Skeletal muscle satellite cell (primary cell): ENCODE measurements at regions not wholly inside any gene's neighbourhood (a gene's known extent, or its start where the extent isn't known, plus 50 kb on each side); places are given as distances from the start of the nearest gene placed in this dataset.

Experiments used
- H3K27me3 ChIP-seq: 2 replicates; pipeline ENCODE4 v1.7.0; 2013; ENCODE audit warnings: low read length; ENCODE audit not compliant: control insufficient read depth, insufficient read depth
- H3K36me3 ChIP-seq: 2 replicates; pipeline ENCODE4 v1.7.0; 2013; ENCODE audit warnings: mild to moderate bottlenecking, control low read depth, low read length; ENCODE audit not compliant: insufficient read depth
- H3K4me1 ChIP-seq: 2 replicates; pipeline ENCODE4 v1.7.0; 2013; ENCODE audit warnings: low read length; ENCODE audit not compliant: control insufficient read depth, insufficient read depth
- H3K4me2 ChIP-seq: 2 replicates; pipeline ENCODE4 v1.7.0; 2013; ENCODE audit warnings: mild to moderate bottlenecking, low read length
- H3K4me3 ChIP-seq: 2 replicates; pipeline ENCODE4 v1.7.0; 2013; ENCODE audit warnings: low read length
- H3K9ac ChIP-seq: 2 replicates; pipeline ENCODE4 v1.7.0; 2013; ENCODE audit warnings: mild to moderate bottlenecking, low read depth, low read length, moderate library complexity
- H3K9me3 ChIP-seq: replicated peaks from 2 replicates; pipeline ENCODE4 v1.7.0; 2013; ENCODE audit warnings: mild to moderate bottlenecking, control low read depth, low read length

DNA sequence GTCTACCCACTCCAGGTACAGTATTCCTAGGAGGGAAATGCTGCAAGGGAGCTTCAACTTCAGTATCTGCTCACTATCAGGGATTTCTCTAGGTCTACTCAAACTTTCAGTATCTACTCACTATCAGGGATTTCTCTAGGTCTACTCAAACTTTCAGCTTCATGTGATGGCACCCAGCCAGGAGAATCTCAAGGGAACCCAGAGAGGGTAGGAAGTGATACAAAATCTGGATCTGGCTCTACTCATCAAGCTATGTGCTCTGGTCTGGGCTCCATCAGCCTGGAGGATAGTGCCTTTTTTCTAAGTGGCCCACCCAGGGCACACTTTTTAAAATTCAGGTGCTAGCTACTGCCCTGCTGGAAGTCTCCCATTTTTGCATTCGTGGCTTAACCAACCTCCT is 52.3 kb upstream of the FNDC3A start:
- H3K27me3 ChIP-seq, result no peaks in the 10 kb centered on the region
- no peak overlapping the region for H3K9ac ChIP-seq
- no peak overlapping the region for H3K4me3 ChIP-seq
- no peaks in the 10 kb centered on the region for H3K4me1 ChIP-seq
- no peak overlapping the region for H3K4me2 ChIP-seq
- no peaks in the 10 kb centered on the region for H3K9me3 ChIP-seq
- no peaks in the 10 kb centered on the region for H3K36me3 ChIP-seq

DNA sequence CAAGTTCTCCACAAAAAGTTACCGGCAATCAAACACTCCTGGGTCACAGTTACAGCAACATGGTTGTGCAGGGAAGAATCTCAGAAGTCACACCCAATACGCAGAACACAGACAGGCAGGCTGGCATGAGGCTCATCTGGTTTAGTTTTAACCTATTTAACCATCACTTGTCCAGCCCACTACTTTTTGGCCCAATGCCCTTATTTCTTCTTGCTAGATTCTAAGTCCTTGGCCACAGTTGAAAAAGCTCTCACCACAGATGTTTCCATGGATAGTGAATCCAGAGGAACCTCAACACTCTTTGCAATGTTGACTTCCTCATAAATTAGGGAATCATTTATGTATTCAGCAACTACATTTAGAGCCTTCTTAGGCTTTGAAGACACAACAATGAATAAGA is 50.7 kb upstream of the FNDC3A start:
- Histone ChIP-seq H3K4me1 (no peaks in the 10 kb centered on the region), H3K4me3 (no peak overlapping the region), H3K27me3 (no peaks in the 10 kb centered on the region), H3K36me3 (no peaks in the 10 kb centered on the region), H3K9ac (no peak overlapping the region), H3K9me3 (no peaks in the 10 kb centered on the region), H3K4me2 (no peak overlapping the region)
